ENCODE measurements at regions not wholly inside any gene's neighbourhood (a gene's known extent, or its start where the extent isn't known, plus 50 kb on each side); places are given as distances from the start of the nearest gene placed in this dataset.
"Not testable (repeated sequence)": the region's sequence is repeated elsewhere in the genome, so short reads cannot be mapped to it uniquely, and the experiment has no call there.

GRCh38 chr4:26015906-26016305 is 101.9 kb downstream of the SMIM20 start:
- no peak for DNase-seq
- no peak overlapping the region for H3K4me3 ChIP-seq (ENCODE audit: low read depth in 1 of 2, low read length in 2 of 2)
- no peak overlapping the region for H3K9ac ChIP-seq (ENCODE audit: low read depth, low read length)
- H3K9me3 ChIP-seq (ENCODE audit: insufficient read depth, low read length, severe bottlenecking) = no peaks in the 10 kb centered on the region
- no peak for ATAC-seq (ENCODE audit: insufficient read depth, low read depth)
- no peak overlapping the region for H2AFZ ChIP-seq (ENCODE audit: low read depth, low read length)
- no peaks in the 10 kb centered on the region for H3K27me3 ChIP-seq (ENCODE audit: insufficient read depth, low read length, poor library complexity)
- TF ChIP-seq CTCF (IDR thresholded peaks at IDR 0.05; ENCODE audit: borderline replicate concordance, extremely low read depth, low read length, poor library complexity, severe bottlenecking) = no peak
- no peak for TF ChIP-seq EZH2 (IDR thresholded peaks at IDR 0.05; ENCODE audit: borderline replicate concordance, low read depth, low read length, severe bottlenecking)
- H3K79me2 ChIP-seq (ENCODE audit: insufficient read depth, low read length) = no peaks in the 10 kb centered on the region
- no peaks in the 10 kb centered on the region for H4K20me1 ChIP-seq (ENCODE audit: insufficient read depth, low read length)
- H3K4me2 ChIP-seq (ENCODE audit: insufficient read depth, low read length) = no peak overlapping the region
- no peaks in the 10 kb centered on the region for H3K36me3 ChIP-seq (ENCODE audit: insufficient read depth, low read length)
- no peaks in the 10 kb centered on the region for H3K4me1 ChIP-seq (ENCODE audit: insufficient read depth, low read length)
- H3K27ac ChIP-seq (ENCODE audit: low read length) = no peak overlapping the region

GRCh38 chr4:26017531-26017930 is 103.5 kb downstream of the SMIM20 start:
- no peaks in the 10 kb centered on the region for H3K79me2 ChIP-seq (ENCODE audit: insufficient read depth, low read length)
- H3K4me3 ChIP-seq (ENCODE audit: low read depth in 1 of 2, low read length in 2 of 2) = no peak overlapping the region
- H3K27me3 ChIP-seq (ENCODE audit: insufficient read depth, low read length, poor library complexity) = no peaks in the 10 kb centered on the region
- no peaks in the 10 kb centered on the region for H4K20me1 ChIP-seq (ENCODE audit: insufficient read depth, low read length)
- no peak overlapping the region for H3K9ac ChIP-seq (ENCODE audit: low read depth, low read length)
- DNase-seq (no peak), ATAC-seq (ENCODE audit: insufficient read depth, low read depth) (no peak)
- no peaks in the 10 kb centered on the region for H3K36me3 ChIP-seq (ENCODE audit: insufficient read depth, low read length)
- H3K4me1 ChIP-seq (ENCODE audit: insufficient read depth, low read length) = no peaks in the 10 kb centered on the region
- no peaks in the 10 kb centered on the region for H3K9me3 ChIP-seq (ENCODE audit: insufficient read depth, low read length, severe bottlenecking)
- TF ChIP-seq CTCF (IDR thresholded peaks at IDR 0.05; ENCODE audit: borderline replicate concordance, extremely low read depth, low read length, poor library complexity, severe bottlenecking) = no peak
- no peak for TF ChIP-seq EZH2 (IDR thresholded peaks at IDR 0.05; ENCODE audit: borderline replicate concordance, low read depth, low read length, severe bottlenecking)
- H3K4me2 ChIP-seq (ENCODE audit: insufficient read depth, low read length) = no peak overlapping the region
- no peak overlapping the region for H2AFZ ChIP-seq (ENCODE audit: low read depth, low read length)
- H3K27ac ChIP-seq (ENCODE audit: low read length) = no peak overlapping the region

GRCh38 chr4:26017961-26018700 is 104.1 kb downstream of the SMIM20 start:
- not testable (repeated sequence) for H3K4me1 ChIP-seq (ENCODE audit: insufficient read depth, low read length); H3K9ac ChIP-seq (ENCODE audit: low read depth, low read length); H3K27ac ChIP-seq (ENCODE audit: low read length); ATAC-seq (ENCODE audit: insufficient read depth, low read depth); H3K4me2 ChIP-seq (ENCODE audit: insufficient read depth, low read length); H4K20me1 ChIP-seq (ENCODE audit: insufficient read depth, low read length); H3K79me2 ChIP-seq (ENCODE audit: insufficient read depth, low read length); H3K4me3 ChIP-seq (ENCODE audit: low read depth in 1 of 2, low read length in 2 of 2); DNase-seq; H3K9me3 ChIP-seq (ENCODE audit: insufficient read depth, low read length, severe bottlenecking); H3K36me3 ChIP-seq (ENCODE audit: insufficient read depth, low read length); H2AFZ ChIP-seq (ENCODE audit: low read depth, low read length); H3K27me3 ChIP-seq (ENCODE audit: insufficient read depth, low read length, poor library complexity)

GRCh38 chr4:26020083-26020668 is 106.2 kb downstream of the SMIM20 start:
- no peak overlapping the region for H3K9ac ChIP-seq (ENCODE audit: low read depth, low read length)
- H3K9me3 ChIP-seq (ENCODE audit: insufficient read depth, low read length, severe bottlenecking) = no peaks in the 10 kb centered on the region
- H3K27me3 ChIP-seq (ENCODE audit: insufficient read depth, low read length, poor library complexity) = no peaks in the 10 kb centered on the region
- no peaks in the 10 kb centered on the region for H3K79me2 ChIP-seq (ENCODE audit: insufficient read depth, low read length)
- H3K4me3 ChIP-seq (ENCODE audit: low read depth in 1 of 2, low read length in 2 of 2) = no peak overlapping the region
- no peaks in the 10 kb centered on the region for H3K4me1 ChIP-seq (ENCODE audit: insufficient read depth, low read length)
- TF ChIP-seq EZH2 (IDR thresholded peaks at IDR 0.05; ENCODE audit: borderline replicate concordance, low read depth, low read length, severe bottlenecking) (no peak), CTCF (IDR thresholded peaks at IDR 0.05; ENCODE audit: borderline replicate concordance, extremely low read depth, low read length, poor library complexity, severe bottlenecking) (no peak)
- no peak overlapping the region for H2AFZ ChIP-seq (ENCODE audit: low read depth, low read length)
- H3K27ac ChIP-seq (ENCODE audit: low read length) = no peak overlapping the region
- no peak for ATAC-seq (ENCODE audit: insufficient read depth, low read depth)
- H4K20me1 ChIP-seq (ENCODE audit: insufficient read depth, low read length) = no peaks in the 10 kb centered on the region
- DNase-seq = no peak
- no peak overlapping the region for H3K4me2 ChIP-seq (ENCODE audit: insufficient read depth, low read length)
- H3K36me3 ChIP-seq (ENCODE audit: insufficient read depth, low read length) = no peaks in the 10 kb centered on the region
